ENCODE measurements at regions not wholly inside any gene's neighbourhood (a gene's known extent, or its start where the extent isn't known, plus 50 kb on each side); places are given as distances from the start of the nearest gene placed in this dataset.

- H3K9me3 ChIP-seq = no peaks in the 10 kb centered on the region
- DNase-seq = no peak
- H3K27me3 ChIP-seq = no peaks in the 10 kb centered on the region
- no peak overlapping the region for H3K4me3 ChIP-seq
- H3K36me3 ChIP-seq = no peaks in the 10 kb centered on the region
Observed at GRCh38 chr4:96473246-96473645, 633.4 kb downstream of the PDHA2 start.

GRCh38 chr4:96483308-96484030 is 643.6 kb downstream of the PDHA2 start:
- Histone ChIP-seq H3K4me3 (no peak overlapping the region), H3K9me3 (no peaks in the 10 kb centered on the region), H3K27me3 (no peaks in the 10 kb centered on the region), H3K36me3 (no peaks in the 10 kb centered on the region)
- no peak for DNase-seq

- Histone ChIP-seq H3K9me3 (no peaks in the 10 kb centered on the region), H3K27me3 (no peaks in the 10 kb centered on the region), H3K4me3 (no peak overlapping the region), H3K36me3 (no peaks in the 10 kb centered on the region)
- no peak for DNase-seq
Observed at GRCh38 chr4:96486563-96486962, 646.7 kb downstream of the PDHA2 start.

- no peak overlapping the region for H3K4me3 ChIP-seq
- no peaks in the 10 kb centered on the region for H3K27me3 ChIP-seq
- H3K9me3 ChIP-seq = no peaks in the 10 kb centered on the region
- no peaks in the 10 kb centered on the region for H3K36me3 ChIP-seq
- no peak for DNase-seq
Observed at GRCh38 chr4:96497621-96498020, 657.7 kb downstream of the PDHA2 start.

GRCh38 chr4:96504386-96504785 is 664.5 kb downstream of the PDHA2 start:
- H3K4me3 ChIP-seq = no peak overlapping the region
- no peak for DNase-seq
- no peaks in the 10 kb centered on the region for H3K36me3 ChIP-seq
- no peaks in the 10 kb centered on the region for H3K27me3 ChIP-seq
- H3K9me3 ChIP-seq = no peaks in the 10 kb centered on the region

GRCh38 chr4:96509039-96509741 is 669.3 kb downstream of the PDHA2 start:
- H3K27me3 ChIP-seq = no peaks in the 10 kb centered on the region
- H3K4me3 ChIP-seq = no peak overlapping the region
- no peak for DNase-seq
- H3K9me3 ChIP-seq = no peaks in the 10 kb centered on the region
- H3K36me3 ChIP-seq = no peaks in the 10 kb centered on the region

GRCh38 chr4:96519291-96519690 is 679.4 kb downstream of the PDHA2 start:
- Histone ChIP-seq H3K4me3 (no peak overlapping the region), H3K27me3 (no peaks in the 10 kb centered on the region), H3K9me3 (no peaks in the 10 kb centered on the region), H3K36me3 (no peaks in the 10 kb centered on the region)
- DNase-seq = no peak

GRCh38 chr4:96521046-96521536 is 681.2 kb downstream of the PDHA2 start:
- DNase-seq = no peak
- Histone ChIP-seq H3K9me3 (no peaks in the 10 kb centered on the region), H3K4me3 (no peak overlapping the region), H3K36me3 (no peaks in the 10 kb centered on the region), H3K27me3 (no peaks in the 10 kb centered on the region)

GRCh38 chr4:96523611-96524010 is 683.7 kb downstream of the PDHA2 start:
- Histone ChIP-seq H3K9me3 (no peaks in the 10 kb centered on the region), H3K27me3 (no peaks in the 10 kb centered on the region), H3K36me3 (no peaks in the 10 kb centered on the region), H3K4me3 (no peak overlapping the region)
- no peak for DNase-seq

- Histone ChIP-seq H3K9me3 (no peaks in the 10 kb centered on the region), H3K4me3 (no peak overlapping the region), H3K27me3 (no peaks in the 10 kb centered on the region), H3K36me3 (no peaks in the 10 kb centered on the region)
- no peak for DNase-seq
Observed at GRCh38 chr4:96524311-96524875, 684.5 kb downstream of the PDHA2 start.

- H3K4me3 ChIP-seq = no peak overlapping the region
Observed at GRCh38 chr4:96525898-96526297, 686.0 kb downstream of the PDHA2 start.

GRCh38 chr4:96526625-96527024 is 686.7 kb downstream of the PDHA2 start:
- Histone ChIP-seq H3K27me3 (no peaks in the 10 kb centered on the region), H3K4me3 (no peak overlapping the region), H3K9me3 (no peaks in the 10 kb centered on the region), H3K36me3 (no peaks in the 10 kb centered on the region)
- no peak for DNase-seq

More at GRCh38 chr4:96525898-96526297, 686.0 kb downstream of the PDHA2 start:
- no peaks in the 10 kb centered on the region for H3K9me3 ChIP-seq
- no peak for DNase-seq
- H3K36me3 ChIP-seq = no peaks in the 10 kb centered on the region
- no peaks in the 10 kb centered on the region for H3K27me3 ChIP-seq

- no peaks in the 10 kb centered on the region for H3K9me3 ChIP-seq
- no peak overlapping the region for H3K4me3 ChIP-seq
- no peaks in the 10 kb centered on the region for H3K27me3 ChIP-seq
- no peaks in the 10 kb centered on the region for H3K36me3 ChIP-seq
- DNase-seq = no peak
Observed at GRCh38 chr4:96531836-96532235, 691.9 kb downstream of the PDHA2 start.

- Histone ChIP-seq H3K27me3 (no peaks in the 10 kb centered on the region), H3K9me3 (no peaks in the 10 kb centered on the region), H3K36me3 (no peaks in the 10 kb centered on the region), H3K4me3 (no peak overlapping the region)
- no peak for DNase-seq
Observed at GRCh38 chr4:96543346-96543745, 703.5 kb downstream of the PDHA2 start.

- no peak overlapping the region for H3K4me3 ChIP-seq
- H3K27me3 ChIP-seq = no peaks in the 10 kb centered on the region
- DNase-seq = no peak
- H3K36me3 ChIP-seq = no peaks in the 10 kb centered on the region
- H3K9me3 ChIP-seq = no peaks in the 10 kb centered on the region
Observed at GRCh38 chr4:96558466-96558865, 718.6 kb downstream of the PDHA2 start.

- Histone ChIP-seq H3K9me3 (no peaks in the 10 kb centered on the region), H3K4me3 (no peak overlapping the region), H3K27me3 (no peaks in the 10 kb centered on the region), H3K36me3 (no peaks in the 10 kb centered on the region)
- no peak for DNase-seq
Observed at GRCh38 chr4:96566755-96567154, 726.9 kb downstream of the PDHA2 start.

GRCh38 chr4:96585304-96585703 is 745.4 kb downstream of the PDHA2 start:
- H3K9me3 ChIP-seq = no peaks in the 10 kb centered on the region
- H3K27me3 ChIP-seq = no peaks in the 10 kb centered on the region
- H3K4me3 ChIP-seq = no peak overlapping the region
- no peak for DNase-seq
- H3K36me3 ChIP-seq = no peaks in the 10 kb centered on the region

- no peaks in the 10 kb centered on the region for H3K36me3 ChIP-seq
- H3K27me3 ChIP-seq = no peaks in the 10 kb centered on the region
- DNase-seq = no peak
- no peaks in the 10 kb centered on the region for H3K9me3 ChIP-seq
- H3K4me3 ChIP-seq = no peak overlapping the region
Observed at GRCh38 chr4:96593422-96593821, 753.5 kb downstream of the PDHA2 start.
